Panc1 (cell line): ENCODE measurements at regions not wholly inside any gene's neighbourhood (a gene's known extent, or its start where the extent isn't known, plus 50 kb on each side); places are given as distances from the start of the nearest gene placed in this dataset.

Source experiments
- ATAC-seq: fragments of 200-7000 bp; cut with Tn5 transposase; 2 replicates; pipeline ENCODE4 v1.9.1; 2020; ENCODE audit warnings: mild to moderate bottlenecking, moderate library complexity
- BruUV-seq: library from RNA; stranded (reverse); fragments of 400-500 nt; replicated peaks from 2 replicates; lab custom pipeline; 2021; lab: Mats Ljungman, UMichigan
- CTCF ChIA-PET: fragments of 300-600 bp; sonication (Branson Sonifier 250); formaldehyde crosslinking; loops from one replicate; lab custom pipeline; 2022; ENCODE audit warnings: antibody characterized with exemption; lab: Charles Lee
- POLR2A ChIA-PET: fragments of 300-600 bp; sonication (Branson Sonifier 250); formaldehyde crosslinking; loops from one replicate; lab custom pipeline; 2022; ENCODE audit warnings: antibody characterized with exemption; lab: Charles Lee
- DNase-seq: peaks from one replicate; pipeline ENCODE4 v3.0.0-alpha.2; 2010; ENCODE audit warnings: low read depth, low spot score
- H3K27ac ChIP-seq: 2 replicates; pipeline ENCODE4 v1.5.1; 2011; ENCODE audit warnings: mild to moderate bottlenecking, low read length, inconsistent platforms
- H3K27me3 ChIP-seq: fragments of 200-500 bp; sonication (Bioruptor generic); 2 replicates; pipeline ENCODE4 v1.6.0; 2014; ENCODE audit warnings: low read length, inconsistent platforms; ENCODE audit not compliant: control insufficient read depth, insufficient read depth
- H3K36me3 ChIP-seq: fragments of 200-500 bp; sonication (Bioruptor generic); 2 replicates; pipeline ENCODE4 v1.5.1; 2014; ENCODE audit warnings: inconsistent platforms, mild to moderate bottlenecking, low read length, moderate library complexity; ENCODE audit not compliant: control insufficient read depth, insufficient read depth
- H3K4me1 ChIP-seq: 2 replicates; pipeline ENCODE4 v1.5.1; 2011; ENCODE audit warnings: inconsistent platforms, mild to moderate bottlenecking, low read length, moderate library complexity; ENCODE audit not compliant: control insufficient read depth, insufficient read depth
- H3K4me3 ChIP-seq, 2 experiments: 2 replicates each; pipeline ENCODE4 v1.5.1; 2011 to 2012; ENCODE audit warnings: low read depth in 2 of 2, low read length in 2 of 2, mild to moderate bottlenecking in 2 of 2, inconsistent platforms in 1 of 2, moderate library complexity in 1 of 2
- H3K9me3 ChIP-seq: fragments of 200-500 bp; sonication (Bioruptor generic); 2 replicates; pipeline ENCODE4 v1.5.1; 2014; ENCODE audit warnings: low read depth, mild to moderate bottlenecking, inconsistent platforms, low read length, moderate library complexity; ENCODE audit not compliant: control insufficient read depth, insufficient read depth
- POLR2AphosphoS5 ChIP-seq: IDR thresholded peaks from 2 replicates; pipeline ENCODE4 v1.6.1; 2012; ENCODE audit warnings: mild to moderate bottlenecking, low read depth, low read length, moderate library complexity
- SIN3A ChIP-seq: IDR thresholded peaks from 2 replicates; pipeline ENCODE4 v1.6.1; 2012; ENCODE audit warnings: low read depth, mild to moderate bottlenecking, low read length, moderate library complexity, borderline replicate concordance; ENCODE audit not compliant: insufficient read depth
- TCF7L2 ChIP-seq: IDR thresholded peaks from 2 replicates; pipeline ENCODE4 v1.6.1; 2011; ENCODE audit warnings: mild to moderate bottlenecking, low read depth, low read length, inconsistent platforms
- in situ Hi-C: cut with HindIII; loops from 2 replicates; pipeline ENCODE4 v1.10.0; 2016; ENCODE audit warnings: low sequenced_read_pairs, low pct_unique_long_range_greater_than_20kb
- intact Hi-C: fragments of 100-400 bp; cut with micrococcal nuclease; formaldehyde crosslinking; loops from one replicate; pipeline ENCODE4 v1.10.0; 2022; ENCODE audit not compliant: unreplicated experiment
- TF ChIP-seq, protein P1 (sequence below), 2 experiments: IDR thresholded peaks; 2 replicates each; pipeline ENCODE4 v1.6.1; 2011 to 2012; ENCODE audit warnings: low read depth in 2 of 2, control low read depth in 1 of 2, low read length in 1 of 2, mild to moderate bottlenecking in 1 of 2, moderate library complexity in 1 of 2; ENCODE audit not compliant: insufficient read depth in 1 of 2
- TF ChIP-seq, protein P2 (sequence below): fragments of 450-650 bp; IDR thresholded peaks from 2 replicates; pipeline ENCODE4 v1.5.1; 2017; ENCODE audit warnings: mild to moderate bottlenecking

DNA sequence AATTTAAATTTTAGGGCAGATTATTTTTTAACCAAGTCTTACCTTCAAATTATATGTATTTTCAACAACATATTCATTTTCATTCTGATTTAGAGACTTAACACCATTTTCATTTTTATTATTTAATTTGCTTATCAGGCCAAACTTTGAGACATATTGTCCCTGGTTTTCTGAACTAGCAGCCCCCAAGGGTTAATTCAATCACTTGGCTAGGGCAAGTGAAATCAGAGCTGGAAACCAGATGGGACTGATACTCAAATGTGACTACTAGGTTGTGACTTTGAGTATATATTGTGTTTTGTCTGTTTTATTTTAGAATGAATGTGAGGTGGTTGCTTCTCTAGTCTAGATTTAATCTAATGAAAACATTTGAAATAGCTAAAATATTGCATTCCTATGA, 198.9 kb upstream of the PTGFR start:
- Histone ChIP-seq H3K9me3 (no peaks in the 10 kb centered on the region), H3K27ac (no peak overlapping the region), H3K27me3 (no peaks in the 10 kb centered on the region), H3K36me3 (no peaks in the 10 kb centered on the region), H3K4me3 (no peak overlapping the region), H3K4me1 (no peaks in the 10 kb centered on the region)
- in situ Hi-C loops = no loop called here
- BruUV-seq = no TSS peak
- DNase-seq = no peak
- intact Hi-C loops = no loop called here
- ChIA-PET POLR2A (no interaction called here), CTCF (no interaction called here)
- no peak for ATAC-seq
- TF ChIP-seq, protein P1, sequence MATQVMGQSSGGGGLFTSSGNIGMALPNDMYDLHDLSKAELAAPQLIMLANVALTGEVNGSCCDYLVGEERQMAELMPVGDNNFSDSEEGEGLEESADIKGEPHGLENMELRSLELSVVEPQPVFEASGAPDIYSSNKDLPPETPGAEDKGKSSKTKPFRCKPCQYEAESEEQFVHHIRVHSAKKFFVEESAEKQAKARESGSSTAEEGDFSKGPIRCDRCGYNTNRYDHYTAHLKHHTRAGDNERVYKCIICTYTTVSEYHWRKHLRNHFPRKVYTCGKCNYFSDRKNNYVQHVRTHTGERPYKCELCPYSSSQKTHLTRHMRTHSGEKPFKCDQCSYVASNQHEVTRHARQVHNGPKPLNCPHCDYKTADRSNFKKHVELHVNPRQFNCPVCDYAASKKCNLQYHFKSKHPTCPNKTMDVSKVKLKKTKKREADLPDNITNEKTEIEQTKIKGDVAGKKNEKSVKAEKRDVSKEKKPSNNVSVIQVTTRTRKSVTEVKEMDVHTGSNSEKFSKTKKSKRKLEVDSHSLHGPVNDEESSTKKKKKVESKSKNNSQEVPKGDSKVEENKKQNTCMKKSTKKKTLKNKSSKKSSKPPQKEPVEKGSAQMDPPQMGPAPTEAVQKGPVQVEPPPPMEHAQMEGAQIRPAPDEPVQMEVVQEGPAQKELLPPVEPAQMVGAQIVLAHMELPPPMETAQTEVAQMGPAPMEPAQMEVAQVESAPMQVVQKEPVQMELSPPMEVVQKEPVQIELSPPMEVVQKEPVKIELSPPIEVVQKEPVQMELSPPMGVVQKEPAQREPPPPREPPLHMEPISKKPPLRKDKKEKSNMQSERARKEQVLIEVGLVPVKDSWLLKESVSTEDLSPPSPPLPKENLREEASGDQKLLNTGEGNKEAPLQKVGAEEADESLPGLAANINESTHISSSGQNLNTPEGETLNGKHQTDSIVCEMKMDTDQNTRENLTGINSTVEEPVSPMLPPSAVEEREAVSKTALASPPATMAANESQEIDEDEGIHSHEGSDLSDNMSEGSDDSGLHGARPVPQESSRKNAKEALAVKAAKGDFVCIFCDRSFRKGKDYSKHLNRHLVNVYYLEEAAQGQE (IDR thresholded peaks at IDR 0.05; ENCODE audit: insufficient read depth in 1 of 2, low read depth in 2 of 2, low read length in 1 of 2) = no peak
- TF ChIP-seq, protein P2, sequence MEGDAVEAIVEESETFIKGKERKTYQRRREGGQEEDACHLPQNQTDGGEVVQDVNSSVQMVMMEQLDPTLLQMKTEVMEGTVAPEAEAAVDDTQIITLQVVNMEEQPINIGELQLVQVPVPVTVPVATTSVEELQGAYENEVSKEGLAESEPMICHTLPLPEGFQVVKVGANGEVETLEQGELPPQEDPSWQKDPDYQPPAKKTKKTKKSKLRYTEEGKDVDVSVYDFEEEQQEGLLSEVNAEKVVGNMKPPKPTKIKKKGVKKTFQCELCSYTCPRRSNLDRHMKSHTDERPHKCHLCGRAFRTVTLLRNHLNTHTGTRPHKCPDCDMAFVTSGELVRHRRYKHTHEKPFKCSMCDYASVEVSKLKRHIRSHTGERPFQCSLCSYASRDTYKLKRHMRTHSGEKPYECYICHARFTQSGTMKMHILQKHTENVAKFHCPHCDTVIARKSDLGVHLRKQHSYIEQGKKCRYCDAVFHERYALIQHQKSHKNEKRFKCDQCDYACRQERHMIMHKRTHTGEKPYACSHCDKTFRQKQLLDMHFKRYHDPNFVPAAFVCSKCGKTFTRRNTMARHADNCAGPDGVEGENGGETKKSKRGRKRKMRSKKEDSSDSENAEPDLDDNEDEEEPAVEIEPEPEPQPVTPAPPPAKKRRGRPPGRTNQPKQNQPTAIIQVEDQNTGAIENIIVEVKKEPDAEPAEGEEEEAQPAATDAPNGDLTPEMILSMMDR = no peak
- no peak for TF ChIP-seq POLR2AphosphoS5
- TF ChIP-seq TCF7L2 = no peak
- no peak for TF ChIP-seq SIN3A

DNA sequence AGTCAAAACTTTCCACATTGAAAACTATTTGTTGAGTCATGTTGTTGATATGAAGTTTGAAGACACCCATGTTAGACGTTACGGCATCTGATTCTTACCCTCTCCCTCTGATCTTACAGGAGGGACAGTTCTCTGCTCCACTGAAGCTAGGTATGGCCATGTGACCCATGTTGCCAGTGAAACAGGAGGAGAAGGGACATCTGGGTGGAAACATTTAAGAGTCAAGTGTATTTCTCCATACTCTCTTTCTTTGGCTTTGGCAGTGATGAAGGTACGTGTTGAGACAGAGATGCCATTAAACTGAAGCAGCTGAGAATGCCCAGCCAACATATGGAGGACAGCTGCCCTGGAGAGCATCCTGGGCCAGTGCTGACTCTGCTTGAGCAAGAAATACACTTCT, 198.4 kb upstream of the PTGFR start:
- H3K4me1 ChIP-seq = no peaks in the 10 kb centered on the region
- H3K27me3 ChIP-seq = no peaks in the 10 kb centered on the region
- CTCF ChIA-PET = no interaction called here
- TF ChIP-seq TCF7L2 = no peak
- TF ChIP-seq SIN3A = no peak
- TF ChIP-seq, protein P1 (IDR thresholded peaks at IDR 0.05; ENCODE audit: insufficient read depth in 1 of 2, low read depth in 2 of 2, low read length in 1 of 2) = no peak
- TF ChIP-seq, protein P2 = no peak
- TF ChIP-seq POLR2AphosphoS5 = no peak
- no peak overlapping the region for H3K27ac ChIP-seq
- DNase-seq = no peak
- H3K9me3 ChIP-seq = no peaks in the 10 kb centered on the region
- in situ Hi-C loops (no loop called here), intact Hi-C loops (no loop called here)
- POLR2A ChIA-PET = no interaction called here
- H3K4me3 ChIP-seq = no peak overlapping the region
- H3K36me3 ChIP-seq = no peaks in the 10 kb centered on the region
- no peak for ATAC-seq
- no TSS peak for BruUV-seq
